ENCODE measurements at regions not wholly inside any gene's neighbourhood (a gene's known extent, or its start where the extent isn't known, plus 50 kb on each side); places are given as distances from the start of the nearest gene placed in this dataset.
"Not testable (repeated sequence)": the region's sequence is repeated elsewhere in the genome, so short reads cannot be mapped to it uniquely, and the experiment has no call there.

DNA sequence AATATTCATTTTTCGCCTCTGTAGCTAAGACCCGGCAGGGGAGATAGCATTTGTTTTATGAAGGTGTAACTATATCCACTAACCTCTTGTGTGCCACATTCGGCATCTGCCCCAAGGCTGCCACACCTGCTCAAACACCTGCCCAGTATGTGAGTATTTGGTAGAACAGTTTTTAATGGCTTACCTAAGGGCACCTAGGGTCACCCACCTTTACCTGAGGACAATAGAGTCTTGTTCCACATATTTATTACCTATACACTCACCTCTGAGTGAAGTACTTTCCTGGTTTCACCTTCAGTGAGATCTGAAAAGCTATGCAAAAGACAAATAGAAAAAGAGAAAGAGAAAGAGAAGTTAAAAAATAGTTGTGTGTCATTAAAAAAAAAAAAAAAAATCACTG lies 68.0 kb upstream of the PIP5K1B start:
- H3K9ac ChIP-seq (ENCODE audit: low read depth, low read length, poor library complexity, severe bottlenecking): no peak overlapping the region
- no peak overlapping the region for H2AFZ ChIP-seq (ENCODE audit: low read length)
- no peaks in the 10 kb centered on the region for H3K9me3 ChIP-seq (ENCODE audit: insufficient read depth, low read depth, low read length)
- no peaks in the 10 kb centered on the region for H4K20me1 ChIP-seq (ENCODE audit: insufficient read depth, low read length, poor library complexity, severe bottlenecking)
- H3K4me3 ChIP-seq (ENCODE audit: low read length, poor library complexity, severe bottlenecking): no peak overlapping the region
- H3K36me3 ChIP-seq (ENCODE audit: insufficient read depth, low read length): no peaks in the 10 kb centered on the region
- H3K4me1 ChIP-seq (ENCODE audit: insufficient read depth, low read length, poor library complexity, severe bottlenecking): no peaks in the 10 kb centered on the region
- H3K79me2 ChIP-seq (ENCODE audit: insufficient read depth, low read length): no peaks in the 10 kb centered on the region
- TF ChIP-seq, protein P1, sequence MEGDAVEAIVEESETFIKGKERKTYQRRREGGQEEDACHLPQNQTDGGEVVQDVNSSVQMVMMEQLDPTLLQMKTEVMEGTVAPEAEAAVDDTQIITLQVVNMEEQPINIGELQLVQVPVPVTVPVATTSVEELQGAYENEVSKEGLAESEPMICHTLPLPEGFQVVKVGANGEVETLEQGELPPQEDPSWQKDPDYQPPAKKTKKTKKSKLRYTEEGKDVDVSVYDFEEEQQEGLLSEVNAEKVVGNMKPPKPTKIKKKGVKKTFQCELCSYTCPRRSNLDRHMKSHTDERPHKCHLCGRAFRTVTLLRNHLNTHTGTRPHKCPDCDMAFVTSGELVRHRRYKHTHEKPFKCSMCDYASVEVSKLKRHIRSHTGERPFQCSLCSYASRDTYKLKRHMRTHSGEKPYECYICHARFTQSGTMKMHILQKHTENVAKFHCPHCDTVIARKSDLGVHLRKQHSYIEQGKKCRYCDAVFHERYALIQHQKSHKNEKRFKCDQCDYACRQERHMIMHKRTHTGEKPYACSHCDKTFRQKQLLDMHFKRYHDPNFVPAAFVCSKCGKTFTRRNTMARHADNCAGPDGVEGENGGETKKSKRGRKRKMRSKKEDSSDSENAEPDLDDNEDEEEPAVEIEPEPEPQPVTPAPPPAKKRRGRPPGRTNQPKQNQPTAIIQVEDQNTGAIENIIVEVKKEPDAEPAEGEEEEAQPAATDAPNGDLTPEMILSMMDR (conservative IDR thresholded peaks at IDR 0.05; ENCODE audit: low read length): no peak
- no peak for TF ChIP-seq EZH2phosphoT487 (IDR thresholded peaks at IDR 0.05; ENCODE audit: borderline replicate concordance)
- no peaks in the 10 kb centered on the region for H3K9me2 ChIP-seq (replicated peaks; ENCODE audit: low read depth, low read length)
- no peaks in the 10 kb centered on the region for H3F3A ChIP-seq (ENCODE audit: low read depth)
- no peaks in the 10 kb centered on the region for H3K27me3 ChIP-seq (ENCODE audit: insufficient read depth, low read length, poor library complexity, severe bottlenecking)
- H3K4me2 ChIP-seq (ENCODE audit: low read depth, low read length, poor library complexity, severe bottlenecking): no peak overlapping the region

DNA sequence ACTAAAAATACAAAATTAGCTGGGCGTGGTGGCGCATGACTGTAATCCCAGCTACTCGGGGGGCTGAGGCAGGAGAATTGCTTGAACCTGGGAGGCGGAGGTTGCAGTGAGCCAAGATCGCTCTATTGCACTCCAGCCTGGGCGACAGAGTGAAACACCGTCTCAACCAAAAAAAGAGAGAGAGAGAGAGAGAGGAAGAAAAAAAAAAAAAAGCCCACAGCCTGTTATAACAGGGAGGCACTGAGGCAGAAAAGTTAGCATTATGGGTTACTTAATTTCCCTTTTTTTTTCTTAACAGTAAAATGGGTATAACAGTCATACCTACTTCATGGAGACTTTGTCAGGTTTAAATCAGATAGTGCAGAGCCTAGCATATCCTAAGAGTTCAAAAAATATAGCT lies 65.8 kb upstream of the PIP5K1B start:
- not testable (repeated sequence) for H3F3A ChIP-seq (ENCODE audit: low read depth); H2AFZ ChIP-seq (ENCODE audit: low read length); H3K79me2 ChIP-seq (ENCODE audit: insufficient read depth, low read length); H3K9me3 ChIP-seq (ENCODE audit: insufficient read depth, low read depth, low read length); H3K4me1 ChIP-seq (ENCODE audit: insufficient read depth, low read length, poor library complexity, severe bottlenecking); H3K9ac ChIP-seq (ENCODE audit: low read depth, low read length, poor library complexity, severe bottlenecking); H3K9me2 ChIP-seq (replicated peaks; ENCODE audit: low read depth, low read length); H4K20me1 ChIP-seq (ENCODE audit: insufficient read depth, low read length, poor library complexity, severe bottlenecking); H3K27me3 ChIP-seq (ENCODE audit: insufficient read depth, low read length, poor library complexity, severe bottlenecking); H3K4me2 ChIP-seq (ENCODE audit: low read depth, low read length, poor library complexity, severe bottlenecking); H3K4me3 ChIP-seq (ENCODE audit: low read length, poor library complexity, severe bottlenecking); H3K36me3 ChIP-seq (ENCODE audit: insufficient read depth, low read length)

DNA sequence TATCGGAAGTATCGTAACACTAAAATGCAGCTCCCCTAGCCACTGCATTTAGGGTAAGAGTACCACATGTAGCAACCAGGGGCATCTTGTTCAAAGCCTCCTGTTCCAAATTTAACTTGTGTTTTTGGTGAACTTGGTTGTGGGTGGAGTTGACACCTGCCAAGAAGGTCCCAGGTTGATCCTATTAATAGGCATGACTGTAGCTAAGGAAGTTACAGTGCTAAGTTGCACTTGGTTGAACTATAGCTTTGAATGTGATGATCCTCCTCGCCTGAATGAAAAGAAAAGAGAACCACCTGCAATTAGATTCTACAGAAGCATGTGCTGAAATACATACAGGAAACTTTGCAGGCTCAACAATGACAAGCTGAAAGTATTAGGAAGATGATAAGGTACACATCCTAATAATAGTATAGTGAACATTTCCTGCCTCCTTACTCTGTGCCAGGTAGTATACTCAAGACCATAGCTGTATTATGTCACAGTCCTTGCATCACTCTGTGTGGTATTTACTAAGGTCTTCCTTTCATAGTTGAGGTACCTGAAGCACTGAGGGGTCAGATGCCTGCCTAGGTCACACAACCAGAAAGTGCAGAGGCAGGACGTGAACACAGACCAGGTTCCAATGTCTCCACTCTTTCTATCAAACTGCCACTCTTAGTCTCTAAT lies 64.5 kb upstream of the PIP5K1B start:
- Histone ChIP-seq H3K9me3 (ENCODE audit: insufficient read depth, low read depth, low read length) (no peaks in the 10 kb centered on the region), H2AFZ (ENCODE audit: low read length) (no peak overlapping the region), H3K4me3 (ENCODE audit: low read length, poor library complexity, severe bottlenecking) (no peak overlapping the region), H3K4me1 (ENCODE audit: insufficient read depth, low read length, poor library complexity, severe bottlenecking) (no peaks in the 10 kb centered on the region), H3K9me2 (replicated peaks; ENCODE audit: low read depth, low read length) (no peaks in the 10 kb centered on the region), H3F3A (ENCODE audit: low read depth) (no peaks in the 10 kb centered on the region), H3K27me3 (ENCODE audit: insufficient read depth, low read length, poor library complexity, severe bottlenecking) (no peaks in the 10 kb centered on the region), H4K20me1 (ENCODE audit: insufficient read depth, low read length, poor library complexity, severe bottlenecking) (no peaks in the 10 kb centered on the region), H3K79me2 (ENCODE audit: insufficient read depth, low read length) (no peaks in the 10 kb centered on the region), H3K36me3 (ENCODE audit: insufficient read depth, low read length) (no peaks in the 10 kb centered on the region), H3K4me2 (ENCODE audit: low read depth, low read length, poor library complexity, severe bottlenecking) (no peak overlapping the region), H3K9ac (ENCODE audit: low read depth, low read length, poor library complexity, severe bottlenecking) (no peak overlapping the region)
- TF ChIP-seq, protein P1 (conservative IDR thresholded peaks at IDR 0.05; ENCODE audit: low read length): no peak
- TF ChIP-seq EZH2phosphoT487 (IDR thresholded peaks at IDR 0.05; ENCODE audit: borderline replicate concordance): no peak
